HepG2 (cell line): ENCODE measurements at regions not wholly inside any gene's neighbourhood (a gene's known extent, or its start where the extent isn't known, plus 50 kb on each side); places are given as distances from the start of the nearest gene placed in this dataset.

ENCODE experiments used
- ATAC-seq: fragments of 200-7000 bp; cut with Tn5 transposase; 3 replicates; pipeline ENCODE4 v1.9.1; 2020; ENCODE audit warnings: mild to moderate bottlenecking, moderate library complexity
- BruUV-seq: library from RNA; stranded (reverse); fragments of 400-500 nt; replicated peaks from 2 replicates; lab custom pipeline; 2021; lab: Mats Ljungman, UMichigan
- CTCF ChIA-PET: fragments of 300-600 bp; formaldehyde crosslinking; extraction: SDS; loops from one replicate; lab custom pipeline; 2021; ENCODE audit warnings: low total read pairs, inconsistent platforms, low intra/inter-chr PET ratio; lab: Yijun Ruan, JAX
- POLR2A ChIA-PET: fragments of 350-600 bp; sonication (Branson Sonifier 250); formaldehyde crosslinking; loops from one replicate; lab custom pipeline; 2020; ENCODE audit warnings: antibody characterized with exemption, inconsistent platforms; lab: Yijun Ruan, JAX
- DNase-seq: peaks from one replicate; pipeline ENCODE4 v3.0.0-alpha.2; 2015; ENCODE audit warnings: low spot score
- FAIRE-seq: peaks from 3 replicates; lab custom pipeline; 2011; peaks lifted over from hg19 to GRCh38; lab: Jason Lieb, UNC
- H2AFZ ChIP-seq: one replicate; pipeline ENCODE4 v1.6.1; 2011; ENCODE audit warnings: low read length, inconsistent platforms
- H3K27ac ChIP-seq: fragments of 300-600 bp; 3 replicates; pipeline ENCODE4 v1.8.0; 2011; ENCODE audit warnings: mixed run types, mild to moderate bottlenecking, mixed read lengths, low read length, inconsistent platforms; ENCODE audit not compliant: insufficient read depth; ENCODE audit errors: extremely low read length
- H3K27me3 ChIP-seq, 2 experiments: fragments of 200-600 bp in 1 of 2; 2 replicates in 1 of 2; 3 replicates in 1 of 2; pipeline versions ENCODE4 v1.6.0 to v1.8.0; 2011; ENCODE audit warnings: low read length in 2 of 2, mild to moderate bottlenecking in 2 of 2, moderate library complexity in 2 of 2, inconsistent platforms in 1 of 2; ENCODE audit not compliant: insufficient read depth in 2 of 2, control insufficient read depth in 1 of 2
- H3K36me3 ChIP-seq, 2 experiments: fragments of 200-600 bp in 1 of 2; replicated peaks in 1 of 2; 2 replicates in 1 of 2; 3 replicates in 1 of 2; pipeline versions ENCODE4 v1.5.1 to v1.8.0; 2011; ENCODE audit warnings: low read length in 2 of 2, inconsistent platforms in 1 of 2; ENCODE audit not compliant: insufficient read depth in 2 of 2, control insufficient read depth in 1 of 2
- H3K4me1 ChIP-seq: 2 replicates; pipeline ENCODE4 v1.5.1; 2012; ENCODE audit warnings: low read length, inconsistent platforms; ENCODE audit not compliant: insufficient read depth
- H3K4me2 ChIP-seq: 2 replicates; pipeline ENCODE4 v1.6.0; 2011; ENCODE audit warnings: low read depth, low read length, inconsistent platforms
- H3K4me3 ChIP-seq, 3 experiments: fragments of 200-600 bp in 1 of 3; sonication (generic), shearing (Covaris generic) in 1 of 3; replicated peaks in 1 of 3; 2 replicates each; pipeline ENCODE4 v1.5.1; 2011 to 2016; ENCODE audit warnings: low read length in 3 of 3, inconsistent platforms in 2 of 3, low read depth in 2 of 3, mild to moderate bottlenecking in 2 of 3, control low read depth in 1 of 3, mixed read lengths in 1 of 3; ENCODE audit not compliant: insufficient read depth in 1 of 3
- H3K79me2 ChIP-seq: one replicate; pipeline ENCODE4 v1.6.1; 2011; ENCODE audit warnings: low read length, inconsistent platforms; ENCODE audit not compliant: insufficient read depth
- H3K9ac ChIP-seq: 2 replicates; pipeline ENCODE4 v1.6.0; 2011; ENCODE audit warnings: mild to moderate bottlenecking, low read depth, low read length, inconsistent platforms; ENCODE audit not compliant: insufficient read depth
- H3K9me3 ChIP-seq: 2 replicates; pipeline ENCODE4 v1.5.1; 2012; ENCODE audit warnings: mild to moderate bottlenecking, low read length
- H4K20me1 ChIP-seq: 2 replicates; pipeline ENCODE4 v1.6.0; 2011; ENCODE audit warnings: inconsistent platforms, mild to moderate bottlenecking, low read length, moderate library complexity; ENCODE audit not compliant: insufficient read depth
- EEA1 ChIP-seq: sonication (generic); formaldehyde crosslinking; IDR thresholded peaks from 2 replicates; pipeline ENCODE4 v1.5.1; 2020; ENCODE audit warnings: mild to moderate bottlenecking, missing genetic modification reagents, borderline replicate concordance
- EED ChIP-seq: sonication (generic); formaldehyde crosslinking; IDR thresholded peaks from 2 replicates; pipeline ENCODE4 v1.5.0; 2020; ENCODE audit warnings: mild to moderate bottlenecking, missing genetic modification reagents
- FOSL1 ChIP-seq: sonication (generic); formaldehyde crosslinking; IDR thresholded peaks from 2 replicates; pipeline ENCODE4 v1.9.0; 2021; ENCODE audit warnings: missing genetic modification reagents, borderline replicate concordance
- MBD4 ChIP-seq: IDR thresholded peaks from 2 replicates; pipeline ENCODE4 v1.6.1; 2012; ENCODE audit warnings: low read length, inconsistent platforms, borderline replicate concordance
- NFE2L2 ChIP-seq: fragments of 150-350 bp; IDR thresholded peaks from 2 replicates; pipeline ENCODE4 v1.6.1; 2014; ENCODE audit warnings: low read length
- NPAS2 ChIP-seq: sonication (generic); formaldehyde crosslinking; IDR thresholded peaks from 2 replicates; pipeline ENCODE4 v1.8.0; 2022; ENCODE audit warnings: mild to moderate bottlenecking, missing genetic modification reagents, borderline replicate concordance
- PHF20 ChIP-seq: sonication (generic); formaldehyde crosslinking; IDR thresholded peaks from 2 replicates; pipeline ENCODE4 v1.5.0; 2020; ENCODE audit warnings: mild to moderate bottlenecking, missing genetic modification reagents
- PITX1 ChIP-seq: sonication (generic); formaldehyde crosslinking; IDR thresholded peaks from 2 replicates; pipeline ENCODE4 v1.5.1; 2020; ENCODE audit warnings: mild to moderate bottlenecking, missing genetic modification reagents
- RARA ChIP-seq: IDR thresholded peaks from 2 replicates; pipeline ENCODE4 v1.6.1; 2016; ENCODE audit warnings: missing genetic modification reagents, missing compliant biosample characterization
- RBM22 ChIP-seq: fragments of 200-400 bp; formaldehyde crosslinking; optimal IDR thresholded peaks from 2 replicates; pipeline ENCODE3; 2017; ENCODE audit warnings: mild to moderate bottlenecking, low read length, moderate library complexity
- RORA ChIP-seq: sonication (generic); formaldehyde crosslinking; IDR thresholded peaks from 2 replicates; pipeline ENCODE4 v1.5.0; 2020; ENCODE audit warnings: mild to moderate bottlenecking, missing genetic modification reagents, moderate library complexity
- ZNF746 ChIP-seq: sonication (generic); formaldehyde crosslinking; IDR thresholded peaks from 2 replicates; pipeline ENCODE4 v1.8.0; 2022; ENCODE audit warnings: mild to moderate bottlenecking, missing genetic modification reagents
- WGBS: methylation state at CpG from one replicate; pipeline ENCODE4 v1.1.6; 2017; ENCODE audit warnings: low lambda C conversion rate; 5-methylcytosine and 5-hydroxymethylcytosine counted together
- in situ Hi-C: cut with HindIII; loops from 2 replicates; pipeline ENCODE4 v1.10.0; 2017; ENCODE audit warnings: low pct_unique_long_range_greater_than_20kb; ENCODE audit not compliant: extremely low pct_ligation_motif_present
- intact Hi-C: fragments of 100-400 bp; cut with micrococcal nuclease; formaldehyde crosslinking; loops from one replicate; pipeline ENCODE4 v1.10.0; 2022; ENCODE audit not compliant: unreplicated experiment
- TF ChIP-seq, protein P1 (sequence below): sonication (generic); formaldehyde crosslinking; IDR thresholded peaks from one replicate; pipeline ENCODE4 v1.5.1; 2020; ENCODE audit warnings: mild to moderate bottlenecking, missing genetic modification reagents; ENCODE audit errors: not compliant biosample characterization
- TF ChIP-seq, protein P2 (sequence below): sonication (generic); formaldehyde crosslinking; IDR thresholded peaks from 2 replicates; pipeline ENCODE4 v1.4.0; 2020; ENCODE audit warnings: missing genetic modification reagents

DNA sequence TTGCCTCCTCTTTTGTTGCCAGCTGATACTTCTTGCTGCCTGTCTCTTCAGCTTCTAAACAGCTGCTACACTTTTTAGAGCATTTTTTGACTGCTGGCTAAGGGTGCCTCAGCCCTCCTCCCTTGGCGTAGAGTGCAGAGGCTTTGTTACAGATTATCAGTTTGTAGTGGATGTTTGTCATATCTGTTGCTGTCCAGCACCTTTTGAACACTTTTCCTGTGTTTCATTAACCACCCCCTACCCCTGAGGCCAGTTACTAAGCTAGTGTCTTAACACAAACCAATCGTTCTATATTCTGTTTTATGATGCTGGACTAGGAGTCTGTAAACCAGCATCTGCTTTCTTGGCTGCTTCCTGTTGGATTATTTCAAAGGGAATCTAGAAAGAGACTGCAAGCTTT, 441.5 kb downstream of the DNAH5 start:
- no peak for TF ChIP-seq PHF20 (CRISPR knock-in tag)
- TF ChIP-seq, protein P1, sequence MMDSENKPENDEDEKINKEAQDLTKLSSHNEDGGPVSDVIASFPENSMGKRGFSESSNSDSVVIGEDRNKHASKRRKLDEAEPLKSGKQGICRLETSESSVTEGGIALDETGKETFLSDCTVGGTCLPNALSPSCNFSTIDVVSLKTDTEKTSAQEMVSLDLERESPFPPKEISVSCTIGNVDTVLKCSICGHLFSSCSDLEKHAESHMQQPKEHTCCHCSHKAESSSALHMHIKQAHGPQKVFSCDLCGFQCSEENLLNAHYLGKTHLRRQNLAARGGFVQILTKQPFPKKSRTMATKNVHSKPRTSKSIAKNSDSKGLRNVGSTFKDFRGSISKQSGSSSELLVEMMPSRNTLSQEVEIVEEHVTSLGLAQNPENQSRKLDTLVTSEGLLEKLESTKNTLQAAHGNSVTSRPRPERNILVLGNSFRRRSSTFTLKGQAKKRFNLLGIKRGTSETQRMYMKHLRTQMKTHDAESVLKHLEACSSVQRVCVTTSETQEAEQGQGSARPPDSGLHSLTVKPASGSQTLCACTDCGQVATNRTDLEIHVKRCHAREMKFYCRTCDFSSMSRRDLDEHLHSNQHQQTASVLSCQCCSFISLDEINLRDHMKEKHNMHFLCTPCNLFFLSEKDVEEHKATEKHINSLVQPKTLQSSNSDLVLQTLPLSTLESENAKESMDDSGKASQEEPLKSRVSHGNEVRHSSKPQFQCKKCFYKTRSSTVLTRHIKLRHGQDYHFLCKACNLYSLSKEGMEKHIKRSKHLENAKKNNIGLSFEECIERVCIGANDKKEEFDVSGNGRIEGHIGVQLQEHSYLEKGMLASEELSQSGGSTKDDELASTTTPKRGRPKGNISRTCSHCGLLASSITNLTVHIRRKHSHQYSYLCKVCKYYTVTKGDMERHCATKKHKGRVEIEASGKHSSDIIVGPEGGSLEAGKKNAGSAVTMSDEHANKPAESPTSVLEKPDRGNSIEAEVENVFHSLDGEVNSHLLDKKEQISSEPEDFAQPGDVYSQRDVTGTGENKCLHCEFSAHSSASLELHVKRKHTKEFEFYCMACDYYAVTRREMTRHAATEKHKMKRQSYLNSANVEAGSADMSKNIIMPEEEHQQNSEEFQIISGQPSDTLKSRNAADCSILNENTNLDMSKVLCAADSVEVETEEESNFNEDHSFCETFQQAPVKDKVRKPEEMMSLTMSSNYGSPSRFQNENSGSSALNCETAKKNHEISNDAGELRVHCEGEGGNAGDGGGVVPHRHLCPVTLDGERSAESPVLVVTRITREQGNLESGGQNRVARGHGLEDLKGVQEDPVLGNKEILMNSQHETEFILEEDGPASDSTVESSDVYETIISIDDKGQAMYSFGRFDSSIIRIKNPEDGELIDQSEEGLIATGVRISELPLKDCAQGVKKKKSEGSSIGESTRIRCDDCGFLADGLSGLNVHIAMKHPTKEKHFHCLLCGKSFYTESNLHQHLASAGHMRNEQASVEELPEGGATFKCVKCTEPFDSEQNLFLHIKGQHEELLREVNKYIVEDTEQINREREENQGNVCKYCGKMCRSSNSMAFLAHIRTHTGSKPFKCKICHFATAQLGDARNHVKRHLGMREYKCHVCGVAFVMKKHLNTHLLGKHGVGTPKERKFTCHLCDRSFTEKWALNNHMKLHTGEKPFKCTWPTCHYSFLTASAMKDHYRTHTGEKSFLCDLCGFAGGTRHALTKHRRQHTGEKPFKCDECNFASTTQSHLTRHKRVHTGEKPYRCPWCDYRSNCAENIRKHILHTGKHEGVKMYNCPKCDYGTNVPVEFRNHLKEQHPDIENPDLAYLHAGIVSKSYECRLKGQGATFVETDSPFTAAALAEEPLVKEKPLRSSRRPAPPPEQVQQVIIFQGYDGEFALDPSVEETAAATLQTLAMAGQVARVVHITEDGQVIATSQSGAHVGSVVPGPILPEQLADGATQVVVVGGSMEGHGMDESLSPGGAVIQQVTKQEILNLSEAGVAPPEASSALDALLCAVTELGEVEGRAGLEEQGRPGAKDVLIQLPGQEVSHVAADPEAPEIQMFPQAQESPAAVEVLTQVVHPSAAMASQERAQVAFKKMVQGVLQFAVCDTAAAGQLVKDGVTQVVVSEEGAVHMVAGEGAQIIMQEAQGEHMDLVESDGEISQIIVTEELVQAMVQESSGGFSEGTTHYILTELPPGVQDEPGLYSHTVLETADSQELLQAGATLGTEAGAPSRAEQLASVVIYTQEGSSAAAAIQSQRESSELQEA (CRISPR knock-in tag) = no peak
- TF ChIP-seq NFE2L2 = no peak
- no peak for TF ChIP-seq NPAS2 (CRISPR knock-in tag)
- TF ChIP-seq, protein P2, sequence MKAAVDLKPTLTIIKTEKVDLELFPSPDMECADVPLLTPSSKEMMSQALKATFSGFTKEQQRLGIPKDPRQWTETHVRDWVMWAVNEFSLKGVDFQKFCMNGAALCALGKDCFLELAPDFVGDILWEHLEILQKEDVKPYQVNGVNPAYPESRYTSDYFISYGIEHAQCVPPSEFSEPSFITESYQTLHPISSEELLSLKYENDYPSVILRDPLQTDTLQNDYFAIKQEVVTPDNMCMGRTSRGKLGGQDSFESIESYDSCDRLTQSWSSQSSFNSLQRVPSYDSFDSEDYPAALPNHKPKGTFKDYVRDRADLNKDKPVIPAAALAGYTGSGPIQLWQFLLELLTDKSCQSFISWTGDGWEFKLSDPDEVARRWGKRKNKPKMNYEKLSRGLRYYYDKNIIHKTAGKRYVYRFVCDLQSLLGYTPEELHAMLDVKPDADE (CRISPR knock-in tag) = no peak
- TF ChIP-seq EEA1 (CRISPR knock-in tag) = no peak
- no peak for TF ChIP-seq ZNF746
- TF ChIP-seq FOSL1 (CRISPR knock-in tag) = no peak
- no peak for TF ChIP-seq MBD4
- no peak for TF ChIP-seq RBM22
- TF ChIP-seq EED (CRISPR knock-in tag) = no peak
- no peak for TF ChIP-seq RORA (CRISPR knock-in tag)
- no peak for TF ChIP-seq PITX1 (CRISPR knock-in tag)
- no peak for TF ChIP-seq RARA (CRISPR knock-in tag)
- DNase-seq = no peak
- FAIRE-seq = no peak
- peaks cover 70% of the 10 kb centered on the region for H3K9me3 ChIP-seq
- H3K4me3 ChIP-seq = no peak overlapping the region
- 18% methylated on average over 2 of the region's 2 CpGs for WGBS
- POLR2A ChIA-PET = no interaction called here
- in situ Hi-C loops = no loop called here
- H3K27ac ChIP-seq = no peak overlapping the region
- H2AFZ ChIP-seq = no peak overlapping the region
- no peaks in the 10 kb centered on the region for H3K36me3 ChIP-seq
- BruUV-seq = no TSS peak
- CTCF ChIA-PET = no interaction called here
- peaks cover 13% of the 10 kb centered on the region; the same call in 1 of the 2 replicates for H3K4me1 ChIP-seq
- no peak overlapping the region for H3K4me2 ChIP-seq
- ATAC-seq = no peak
- H3K9ac ChIP-seq = no peak overlapping the region
- H3K27me3 ChIP-seq = no peaks in the 10 kb centered on the region
- H4K20me1 ChIP-seq = no peaks in the 10 kb centered on the region
- intact Hi-C loops = no loop called here
- H3K79me2 ChIP-seq = no peaks in the 10 kb centered on the region
